ENCODE measurements at regions not wholly inside any gene's neighbourhood (a gene's known extent, or its start where the extent isn't known, plus 50 kb on each side); places are given as distances from the start of the nearest gene placed in this dataset.

- no peak for TF ChIP-seq CTCF (IDR thresholded peaks at IDR 0.05)
- TF ChIP-seq EZH2 (IDR thresholded peaks at IDR 0.05): no peak
- TF ChIP-seq EZH2phosphoT487 (IDR thresholded peaks at IDR 0.05): no peak
These were observed 531.1 kb upstream of the ADAMTS5 start for GRCh38 chr21:27498025-27498424.
